Psoas muscle (tissue), 7 donors: ENCODE measurements at regions not wholly inside any gene's neighbourhood (a gene's known extent, or its start where the extent isn't known, plus 50 kb on each side); places are given as distances from the start of the nearest gene placed in this dataset.

ENCODE experiments used
- ATAC-seq, 4 donors: fragments of 200-7000 bp; cut with Tn5 transposase; one replicate each; pipeline ENCODE4 v1.9.1; 2020; ENCODE audit warnings: moderate library complexity in 3 of 4, mild to moderate bottlenecking in 2 of 4
- DNase-seq, 2 donors: peaks; one replicate each; pipeline ENCODE4 v3.0.0-alpha.2; 2020
- H3K27ac ChIP-seq: fragments of 200-600 bp; one replicate; pipeline ENCODE4 v1.8.0; 2022
- H3K27me3 ChIP-seq, 3 donors: fragments of 200-600 bp in 1 of 3; one replicate each; pipeline versions ENCODE4 v1.6.1 to v1.8.0; 2013 to 2022; ENCODE audit warnings: low read length in 2 of 3, mild to moderate bottlenecking in 2 of 3, moderate library complexity in 1 of 3; ENCODE audit not compliant: insufficient read depth in 3 of 3
- H3K36me3 ChIP-seq, 2 donors: fragments of 200-600 bp in 1 of 2; one replicate each; pipeline versions ENCODE4 v1.6.1 to v1.8.0; 2013 to 2022; ENCODE audit warnings: low read depth in 1 of 2, mild to moderate bottlenecking in 1 of 2, moderate library complexity in 1 of 2; ENCODE audit not compliant: insufficient read depth in 1 of 2
- H3K4me1 ChIP-seq: fragments of 200-600 bp; one replicate; pipeline ENCODE4 v1.8.0; 2022
- H3K4me3 ChIP-seq: fragments of 200-600 bp; one replicate; pipeline ENCODE4 v1.8.0; 2022; ENCODE audit warnings: mild to moderate bottlenecking
- H3K9me3 ChIP-seq: fragments of 200-600 bp; one replicate; pipeline ENCODE4 v1.8.0; 2022
- CTCF ChIP-seq: fragments of 200-600 bp; IDR thresholded peaks from one replicate; pipeline ENCODE4 v1.8.0; 2022; ENCODE audit warnings: antibody characterized with exemption
- WGBS, 3 donors: extraction: QIAGEN DNeasy Blood & Tissue Kit; methylation state at CpG; one replicate each; pipeline versions ENCODE4 v1.1.6 to v1.1.7; 2013; 5-methylcytosine and 5-hydroxymethylcytosine counted together
- intact Hi-C, 2 donors: fragments of 100-400 bp; cut with DNase I; formaldehyde crosslinking; loops; one replicate each; pipeline versions ENCODE4 v1.11.0 to v1.14.2; 2022
- donor health status: healthy with polysubstance abuse.
- donor health status: DM: no; HTN: no; CAD: no; lungs with moderate emphysema.
- donor health status: Bipolar disorder and iron deficiency.
- donor health status: healthy.
- donor health status: DM: yes; HTN: yes; CAD: no.
- donor health status: DM: no; HTN: no; CAD: no.
- donor health status: DM: yes; HTN: yes; CAD: no.

- Histone ChIP-seq H3K27ac (no peak overlapping the region), H3K9me3 (no peaks in the 10 kb centered on the region), H3K4me3 (no peak overlapping the region), H3K36me3 (no peaks in the 10 kb centered on the region), H3K4me1 (no peaks in the 10 kb centered on the region), H3K27me3 (no peaks in the 10 kb centered on the region)
- DNase-seq, result no peak
- TF ChIP-seq CTCF, result no peak
- intact Hi-C loops, result no loop called here
- 90 to 93% (median 90%) methylated on average over 7 of the region's 7 CpGs for WGBS, 3 donors
- ATAC-seq, result no peak
These were observed 381.0 kb downstream of the TTLL7 start for GRCh38 chr1:83617883-83618282.

GRCh38 chr1:83615370-83615769 is 383.6 kb downstream of the TTLL7 start:
- Histone ChIP-seq H3K9me3 (no peaks in the 10 kb centered on the region), H3K27me3 (no peaks in the 10 kb centered on the region), H3K4me3 (no peak overlapping the region), H3K36me3 (no peaks in the 10 kb centered on the region), H3K27ac (no peak overlapping the region), H3K4me1 (no peaks in the 10 kb centered on the region)
- no peak for DNase-seq
- intact Hi-C loops, result no loop called here
- WGBS, 3 donors, result 80 to 89% (median 82%) methylated on average over 2 of the region's 2 CpGs
- no peak for TF ChIP-seq CTCF
- no peak for ATAC-seq

GRCh38 chr1:83606416-83606955 is 392.4 kb downstream of the TTLL7 start:
- TF ChIP-seq CTCF, result no peak
- intact Hi-C loops, result no loop called here
- Histone ChIP-seq H3K9me3 (peaks cover 11% of the 10 kb centered on the region), H3K36me3 (no peaks in the 10 kb centered on the region), H3K27ac (no peak overlapping the region), H3K27me3 (no peaks in the 10 kb centered on the region), H3K4me1 (no peaks in the 10 kb centered on the region), H3K4me3 (no peak overlapping the region)
- WGBS, 3 donors, result 86 to 90% (median 86%) methylated on average over 4 of the region's 4 CpGs
- DNase-seq (no peak), ATAC-seq (no peak)

GRCh38 chr1:83596331-83596730 is 402.6 kb downstream of the TTLL7 start:
- intact Hi-C loops, result no loop called here
- no peak for TF ChIP-seq CTCF
- DNase-seq, result no peak
- peaks cover 0 to 5% (median 0%) of the 10 kb centered on the region in 3 donors for H3K27me3 ChIP-seq
- no peak overlapping the region for H3K27ac ChIP-seq
- ATAC-seq, result no peak
- H3K4me1 ChIP-seq, result no peaks in the 10 kb centered on the region
- H3K4me3 ChIP-seq, result no peak overlapping the region
- no peaks in the 10 kb centered on the region for H3K9me3 ChIP-seq
- no peaks in the 10 kb centered on the region for H3K36me3 ChIP-seq
- 18 to 26% (median 24%) methylated on average over 1 of the region's 1 CpG for WGBS, 3 donors

GRCh38 chr1:83593073-83593472 is 405.9 kb downstream of the TTLL7 start:
- ATAC-seq, result no peak
- Histone ChIP-seq H3K27me3 (peaks cover 0 to 2% (median 0%) of the 10 kb centered on the region in 3 donors), H3K4me3 (no peak overlapping the region), H3K27ac (no peak overlapping the region), H3K36me3 (no peaks in the 10 kb centered on the region), H3K4me1 (no peaks in the 10 kb centered on the region), H3K9me3 (no peaks in the 10 kb centered on the region)
- no peak for DNase-seq
- TF ChIP-seq CTCF, result no peak
- WGBS, 3 donors, result 46 to 50% (median 47%) methylated on average over 1 of the region's 1 CpG
- intact Hi-C loops, result no loop called here
